Hippocampal formation (tissue), 2 donors: ENCODE measurements at regions not wholly inside any gene's neighbourhood (a gene's known extent, or its start where the extent isn't known, plus 50 kb on each side); places are given as distances from the start of the nearest gene placed in this dataset.

Experiments
- DNase-seq, 2 donors: peaks; one replicate each; lab custom pipeline; 2025; lab: John Stamatoyannopoulos, UW

DNA sequence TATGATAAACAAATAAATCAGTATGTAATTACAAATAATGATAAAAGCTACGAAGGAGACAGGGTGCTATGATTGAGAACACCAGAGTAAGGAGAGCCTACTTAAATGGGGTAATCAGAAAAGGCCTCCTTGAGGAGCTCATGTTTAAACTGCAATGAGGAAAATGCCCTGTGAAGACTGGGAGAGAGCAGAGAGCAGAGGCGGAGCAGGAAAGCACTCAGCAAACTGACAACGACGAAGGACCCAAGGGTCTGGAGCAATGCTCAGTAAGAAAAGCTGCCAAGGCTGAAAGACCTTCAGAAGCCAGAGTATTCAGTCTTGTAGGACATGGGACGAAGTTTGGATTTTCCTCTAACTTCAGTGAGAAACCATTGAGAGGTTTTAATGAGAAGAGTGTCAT is 114.2 kb upstream of the PLEKHA5 start:
- no peak for DNase-seq

- no peak for DNase-seq
These were observed 111.1 kb upstream of the PLEKHA5 start for GRCh38 chr12:19018302-19018970.

DNA sequence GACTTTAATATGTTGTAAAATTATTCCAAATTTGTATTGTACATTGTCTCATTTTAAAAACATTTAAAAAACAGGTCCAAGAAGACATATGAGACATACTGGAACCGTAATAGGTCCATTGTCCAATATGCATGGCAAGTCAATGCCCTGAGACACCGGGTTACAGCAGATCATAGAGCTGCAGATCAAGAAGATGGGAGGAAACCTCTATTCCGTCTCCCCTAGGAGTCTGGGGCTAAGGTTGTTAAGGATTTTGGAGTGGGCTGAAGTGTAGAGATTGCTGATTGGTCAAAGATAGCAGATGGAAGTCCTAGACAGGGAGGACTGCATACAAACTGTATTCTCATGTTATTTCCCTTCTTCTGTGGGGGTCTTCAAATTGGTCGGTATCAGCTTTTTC is 108.3 kb upstream of the PLEKHA5 start:
- no peak for DNase-seq

DNA sequence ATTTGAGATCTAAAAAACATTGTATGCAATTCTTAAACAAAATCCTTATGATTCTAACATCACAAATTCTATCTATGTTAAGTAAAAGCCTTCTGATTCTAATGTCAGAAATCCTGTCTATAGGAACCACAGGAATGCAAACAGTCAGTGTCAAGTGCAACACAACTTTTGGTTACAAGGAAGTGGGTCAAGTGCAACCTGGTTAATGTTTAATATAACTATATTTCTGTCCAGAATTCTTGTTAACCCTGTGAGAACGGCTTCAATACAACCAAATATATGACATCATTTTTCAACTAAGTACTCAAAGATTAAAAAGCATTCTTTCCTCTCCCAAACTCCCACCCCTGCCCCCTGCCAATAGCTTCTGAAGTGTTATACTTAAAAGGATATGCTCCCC is 107.9 kb upstream of the PLEKHA5 start:
- no peak for DNase-seq

GRCh38 chr12:19025582-19025981 is 104.0 kb upstream of the PLEKHA5 start:
- DNase-seq = no peak

- DNase-seq = no peak
These were observed 103.5 kb upstream of the PLEKHA5 start for GRCh38 chr12:19026034-19026433.

DNA sequence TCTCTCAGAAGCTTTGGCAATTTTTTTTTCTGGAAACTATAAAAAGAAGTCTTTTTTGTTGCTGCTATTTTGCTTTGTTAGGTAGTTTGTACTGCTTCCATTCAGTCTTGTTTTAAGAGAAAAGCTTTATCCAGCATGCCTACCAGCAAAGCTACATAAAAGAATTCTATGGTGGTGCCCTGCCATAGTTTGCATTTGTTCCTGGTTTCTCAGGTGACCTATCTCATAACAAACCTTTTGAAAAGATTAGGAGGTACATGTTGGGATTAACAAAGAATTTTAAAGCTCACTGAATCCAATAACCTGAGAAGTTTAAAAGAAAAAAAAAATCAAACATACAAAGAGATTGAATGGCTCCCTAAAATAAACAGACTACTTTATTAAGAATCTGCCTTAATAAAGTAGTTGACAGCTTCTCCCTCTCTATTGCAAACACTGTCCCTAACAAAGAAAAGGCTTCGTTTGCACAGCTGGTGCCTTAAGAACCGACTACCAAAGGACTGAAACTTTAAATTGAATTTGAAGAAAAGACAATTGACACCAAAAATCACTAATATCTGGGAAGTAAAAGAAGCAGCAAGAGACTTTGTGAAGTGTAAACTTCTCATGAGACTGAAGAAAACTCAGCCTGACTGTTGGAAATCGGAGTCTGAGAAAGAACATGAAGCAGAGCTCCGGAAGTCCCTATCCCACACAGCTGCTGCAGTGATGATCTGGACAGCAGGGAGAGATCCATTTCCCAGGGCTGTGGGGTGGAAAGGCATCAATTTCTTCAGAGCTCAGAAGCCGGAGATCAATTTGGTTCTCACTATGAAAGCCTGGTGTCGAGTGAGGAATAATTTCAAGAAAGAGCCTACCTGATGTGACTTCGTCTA is 102.7 kb upstream of the PLEKHA5 start:
- DNase-seq = no peak

- DNase-seq = no peak
These were observed 99.4 kb upstream of the PLEKHA5 start for GRCh38 chr12:19030180-19030579.

- DNase-seq = no peak
These were observed 98.9 kb upstream of the PLEKHA5 start for GRCh38 chr12:19030603-19031002.

DNA sequence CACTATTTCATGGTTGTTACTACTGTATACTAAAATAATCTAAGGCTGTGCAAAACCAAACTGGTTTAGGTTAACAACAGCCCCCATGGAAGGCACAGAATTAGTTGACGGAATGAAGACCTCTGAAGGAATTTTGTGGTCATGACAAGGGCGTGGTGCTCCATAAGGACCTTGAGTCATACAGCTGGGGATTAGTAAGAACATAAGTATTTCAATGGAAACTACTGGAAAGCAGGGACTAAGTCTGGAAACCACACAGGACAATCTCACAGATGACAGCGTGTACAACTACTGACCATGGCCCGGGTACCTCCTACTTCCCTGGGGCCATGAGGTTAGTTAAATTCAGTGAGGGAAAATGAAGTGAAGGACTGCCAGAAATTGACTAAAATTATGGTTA is 98.5 kb upstream of the PLEKHA5 start:
- DNase-seq = no peak

- DNase-seq = no peak
These were observed 96.7 kb upstream of the PLEKHA5 start for GRCh38 chr12:19032826-19033225.

DNA sequence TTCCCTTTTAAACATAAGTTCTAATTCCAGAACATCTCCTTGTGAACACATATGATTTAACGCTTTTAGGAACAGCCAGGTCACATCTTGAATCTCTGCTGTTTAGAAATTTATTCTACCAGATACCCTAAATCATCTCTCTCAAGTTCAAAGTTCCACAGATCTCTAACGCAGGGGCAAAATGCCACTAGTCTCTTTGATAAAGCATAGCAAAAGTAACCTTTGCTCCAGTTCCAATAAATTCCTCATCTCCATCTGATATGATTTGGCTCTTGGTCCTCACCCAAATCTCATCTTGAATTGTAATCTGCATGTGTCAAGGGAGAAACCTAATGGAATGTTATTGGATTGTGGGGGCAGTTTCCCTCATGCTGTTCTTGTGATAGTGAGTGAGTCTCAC is 96.3 kb upstream of the PLEKHA5 start:
- no peak for DNase-seq

DNA sequence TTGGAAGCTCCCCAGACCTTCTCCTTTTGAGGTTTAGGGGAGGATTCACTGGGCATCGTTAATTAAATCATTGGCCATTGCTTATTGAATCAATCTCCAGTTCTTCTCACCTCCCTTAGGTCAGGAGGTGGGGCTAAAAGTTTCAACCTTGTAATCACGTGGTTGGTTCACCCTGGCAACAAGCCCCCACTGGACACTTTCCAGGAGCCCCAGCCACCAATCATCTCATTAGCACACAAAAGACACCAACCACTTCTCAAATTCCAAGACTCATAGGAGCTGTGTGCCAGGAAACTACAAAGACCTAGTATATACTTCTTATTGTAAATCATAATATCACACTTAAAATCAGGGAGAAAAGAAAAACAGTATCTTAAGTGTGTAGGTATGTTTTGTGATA is 94.6 kb upstream of the PLEKHA5 start:
- DNase-seq = no peak

GRCh38 chr12:19035536-19035935 is 94.0 kb upstream of the PLEKHA5 start:
- no peak for DNase-seq

- no peak for DNase-seq
These were observed 92.7 kb upstream of the PLEKHA5 start for GRCh38 chr12:19036673-19037357.

GRCh38 chr12:19038209-19038608 is 91.3 kb upstream of the PLEKHA5 start:
- no peak for DNase-seq

DNA sequence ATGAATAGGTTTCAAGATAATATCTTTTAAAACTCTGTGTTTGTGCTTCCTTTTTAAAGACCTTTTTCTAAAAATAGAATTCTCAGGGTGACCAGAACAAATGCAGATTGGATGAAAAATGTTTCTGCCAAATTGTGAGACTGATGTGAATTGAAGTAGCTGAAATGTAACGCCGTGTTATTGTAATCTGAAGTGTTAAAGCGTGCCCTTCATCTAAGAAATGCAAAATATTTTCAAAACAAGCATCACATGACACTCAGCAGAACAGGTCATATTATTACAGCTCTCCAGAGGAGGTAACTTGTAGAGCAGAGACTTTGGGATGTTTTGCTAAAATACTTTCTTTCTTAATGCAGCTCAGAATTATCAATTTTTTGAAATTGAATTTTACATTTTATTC is 90.0 kb upstream of the PLEKHA5 start:
- DNase-seq = no peak

DNA sequence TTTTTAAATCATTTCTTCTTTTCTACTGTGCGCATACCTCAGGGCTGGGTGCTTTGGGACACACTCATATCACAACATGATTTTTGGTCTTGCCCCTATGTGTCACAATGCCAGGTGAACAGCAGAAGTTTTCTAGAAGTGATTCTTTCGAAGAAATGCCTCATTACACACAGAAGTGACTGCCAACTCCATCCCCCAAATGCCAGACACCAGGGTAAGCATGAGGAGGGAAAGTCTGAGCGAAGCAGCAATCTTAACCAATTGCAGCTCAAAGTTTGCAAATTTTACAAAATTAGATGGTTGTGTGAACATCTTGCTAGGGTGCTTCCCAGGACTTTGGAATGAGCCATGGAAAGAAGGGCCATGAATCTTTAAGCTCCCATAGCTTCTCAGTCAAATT is 87.3 kb upstream of the PLEKHA5 start:
- DNase-seq = no peak

- DNase-seq = no peak
These were observed 85.1 kb upstream of the PLEKHA5 start for GRCh38 chr12:19044430-19044829.

- DNase-seq = no peak
These were observed 84.6 kb upstream of the PLEKHA5 start for GRCh38 chr12:19044891-19045290.

GRCh38 chr12:19045426-19045825 is 84.1 kb upstream of the PLEKHA5 start:
- no peak for DNase-seq

DNA sequence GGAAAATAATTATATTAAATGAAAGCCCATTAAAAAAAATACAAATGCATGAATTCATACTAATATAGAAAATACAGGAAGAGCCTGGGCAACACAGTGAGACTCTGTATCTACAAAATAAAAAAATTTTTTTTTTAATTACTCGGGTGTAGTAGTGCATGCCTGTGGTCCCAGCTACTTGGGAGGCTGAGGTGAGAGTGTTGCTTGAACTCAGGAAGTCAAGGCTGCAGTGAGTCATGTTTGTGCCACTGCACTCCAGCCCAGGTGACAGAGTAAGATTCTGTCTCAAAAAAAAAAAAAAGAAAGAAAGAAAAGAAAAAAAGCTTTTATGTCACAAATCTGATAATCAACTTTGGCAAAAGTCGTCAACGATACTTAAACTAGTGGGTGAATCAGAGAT is 80.6 kb upstream of the PLEKHA5 start:
- DNase-seq = no peak

DNA sequence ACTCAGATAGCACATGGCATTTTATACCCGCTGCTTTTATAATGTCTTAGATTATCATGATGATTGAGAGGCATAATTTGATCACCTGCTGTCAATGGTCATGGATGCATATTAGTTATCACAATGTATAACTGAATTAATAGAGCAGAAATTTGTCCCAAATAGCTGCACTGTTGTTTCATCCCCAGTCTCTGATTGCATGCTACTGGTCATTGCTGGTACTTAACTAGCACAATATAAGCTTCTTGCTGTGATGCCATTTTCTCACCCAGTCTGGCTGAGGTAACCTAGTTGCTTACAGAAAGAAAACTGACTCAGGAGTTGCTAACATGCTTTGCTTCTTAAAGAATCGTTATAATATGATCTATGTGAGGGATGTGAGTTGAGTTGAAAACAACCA is 76.8 kb upstream of the PLEKHA5 start:
- DNase-seq = no peak
